ENCODE measurements at regions not wholly inside any gene's neighbourhood (a gene's known extent, or its start where the extent isn't known, plus 50 kb on each side); places are given as distances from the start of the nearest gene placed in this dataset.

DNA sequence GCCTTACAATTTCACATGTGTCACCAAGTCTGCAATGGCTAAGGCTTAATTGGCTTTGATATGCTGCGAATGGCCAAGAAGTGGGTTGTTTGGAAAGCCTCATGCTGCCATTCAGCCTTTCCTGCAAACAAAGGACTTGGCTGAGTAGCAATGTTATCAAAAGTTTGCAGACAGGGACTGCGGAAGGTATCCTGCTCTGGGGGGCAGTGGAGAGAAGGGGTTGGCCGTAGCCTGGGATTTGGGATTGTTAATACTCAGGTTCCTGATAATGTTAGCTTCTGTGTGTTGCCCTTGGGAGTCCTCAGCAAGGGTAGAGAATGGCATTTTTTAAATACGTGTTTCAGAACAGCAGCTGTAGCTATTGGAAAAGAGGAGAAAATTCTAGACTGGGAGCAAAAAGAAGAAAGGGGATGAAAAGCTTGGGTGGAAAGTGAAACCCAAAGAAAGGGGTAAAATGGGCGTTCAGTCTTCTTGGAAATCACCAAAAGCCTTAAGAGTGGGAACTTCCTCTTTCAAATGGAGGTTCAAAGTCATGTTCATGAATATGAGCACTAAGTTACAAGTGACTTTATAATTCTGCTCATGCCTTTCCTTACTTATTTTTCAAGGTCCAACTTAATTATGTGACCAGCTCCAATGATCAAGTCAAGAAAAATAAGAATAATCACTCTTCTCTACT lies 325.1 kb downstream of the RNF144A start:
- Histone ChIP-seq H3K27ac (no peak overlapping the region), H3K36me3 (no peaks in the 10 kb centered on the region), H3K4me3 (no peak overlapping the region), H3K4me1 (no peaks in the 10 kb centered on the region), H3K9me3 (no peaks in the 10 kb centered on the region), H3K27me3 (no peaks in the 10 kb centered on the region)
- intact Hi-C loops (cut with DNase I) = no loop called here
- DNase-seq = no peak
- WGBS, 2 donors = 70 to 84% methylated on average over 5 of the region's 5 CpGs
- no peak for TF ChIP-seq CTCF (IDR thresholded peaks at IDR 0.05)

GRCh38 chr2:7243276-7243675 lies 326.1 kb downstream of the RNF144A start:
- H3K27ac ChIP-seq = no peak overlapping the region
- H3K27me3 ChIP-seq = no peaks in the 10 kb centered on the region
- TF ChIP-seq POLR2A (IDR thresholded peaks at IDR 0.05) = no peak
- H3K4me3 ChIP-seq = no peak overlapping the region
- DNase-seq = no peak
- H3K4me1 ChIP-seq = no peaks in the 10 kb centered on the region
- intact Hi-C loops (cut with DNase I) = no loop called here
- H3K36me3 ChIP-seq = no peaks in the 10 kb centered on the region
- no peaks in the 10 kb centered on the region for H3K9me3 ChIP-seq
- 66 to 73% methylated on average over 4 of the region's 4 CpGs for WGBS, 2 donors

DNA sequence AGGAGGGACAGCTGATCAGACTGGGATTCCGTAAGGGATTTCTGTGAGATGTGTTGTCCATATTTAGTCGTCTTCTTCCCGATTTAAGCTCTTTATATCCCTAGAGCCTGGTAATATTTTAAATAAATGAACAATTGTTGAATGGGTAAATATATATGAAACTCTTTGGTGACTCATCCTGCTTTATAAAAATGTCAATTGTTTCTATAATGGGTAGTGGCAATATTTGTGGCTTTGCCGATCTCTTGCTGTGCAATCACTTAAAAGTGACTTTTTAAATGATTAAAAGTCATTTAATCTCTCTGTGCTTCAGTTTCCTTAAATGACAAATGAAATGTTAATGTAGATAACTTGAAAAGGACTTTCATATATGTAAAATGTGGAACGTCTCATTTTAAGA lies 339.2 kb downstream of the RNF144A start:
- intact Hi-C loops (cut with DNase I) = no loop called here
- 46 to 68% methylated on average over 5 of the region's 5 CpGs for WGBS, 2 donors
- Histone ChIP-seq H3K36me3 (no peaks in the 10 kb centered on the region), H3K27ac (no peak overlapping the region), H3K4me3 (no peak overlapping the region), H3K27me3 (no peaks in the 10 kb centered on the region), H3K4me1 (no peaks in the 10 kb centered on the region), H3K9me3 (no peaks in the 10 kb centered on the region)
- DNase-seq = no peak
- TF ChIP-seq POLR2A (IDR thresholded peaks at IDR 0.05) = no peak
- TF ChIP-seq CTCF (IDR thresholded peaks at IDR 0.05) = no peak

DNA sequence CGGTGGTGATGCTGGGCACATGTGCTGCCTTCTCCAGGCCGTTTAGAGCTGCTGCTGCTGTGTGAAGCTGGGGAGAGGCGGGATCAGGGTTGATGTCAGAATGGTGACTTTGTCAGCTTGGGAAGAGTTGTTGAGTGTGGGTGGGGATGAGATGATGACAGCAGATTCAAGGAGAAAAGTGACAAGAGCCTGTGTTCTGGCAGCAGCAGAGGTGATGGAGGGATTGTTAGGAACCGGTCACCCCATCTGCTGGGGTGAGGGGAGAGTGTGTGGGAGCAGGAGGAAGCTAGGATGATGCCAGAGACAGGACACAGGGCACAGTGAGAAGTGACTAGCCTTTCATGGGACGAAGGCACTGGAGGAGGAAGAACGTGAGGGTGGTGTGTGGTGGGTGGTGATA lies 345.5 kb downstream of the RNF144A start:
- no peak for DNase-seq
- Histone ChIP-seq H3K9me3 (no peaks in the 10 kb centered on the region), H3K4me1 (no peaks in the 10 kb centered on the region), H3K4me3 (no peak overlapping the region), H3K27ac (no peak overlapping the region), H3K27me3 (peaks cover 0 to 10% (median 0%) of the 10 kb centered on the region in 4 donors), H3K36me3 (no peaks in the 10 kb centered on the region)
- intact Hi-C loops (cut with DNase I) = no loop called here
- WGBS, 2 donors = 59 to 65% methylated on average over 6 of the region's 6 CpGs
- no peak for TF ChIP-seq CTCF (IDR thresholded peaks at IDR 0.05)
- TF ChIP-seq POLR2A (IDR thresholded peaks at IDR 0.05) = no peak

DNA sequence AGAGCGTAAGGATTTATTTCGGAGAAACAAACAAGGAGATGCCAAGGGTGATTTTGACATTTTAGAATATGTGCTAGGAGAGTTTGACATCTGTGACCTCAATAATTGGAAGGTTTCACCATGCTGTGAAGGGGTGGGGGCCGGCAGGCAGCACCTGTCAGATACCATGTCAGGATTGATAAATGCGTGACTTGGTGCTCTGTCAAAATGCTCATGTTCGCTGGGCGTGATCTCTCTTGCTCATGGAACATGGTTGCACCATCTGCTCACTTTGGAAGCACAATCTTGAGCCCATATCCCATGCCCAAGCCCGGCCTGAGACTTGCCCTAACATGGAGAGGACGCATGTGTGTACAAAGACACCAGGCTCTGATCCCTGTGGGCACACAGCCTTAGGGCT lies 347.6 kb downstream of the RNF144A start:
- Histone ChIP-seq H3K4me3 (no peak overlapping the region), H3K36me3 (no peaks in the 10 kb centered on the region), H3K4me1 (no peaks in the 10 kb centered on the region), H3K27me3 (peaks cover 0 to 15% (median 0%) of the 10 kb centered on the region in 4 donors), H3K27ac (no peak overlapping the region), H3K9me3 (no peaks in the 10 kb centered on the region)
- intact Hi-C loops (cut with DNase I) = no loop called here
- 72 to 75% methylated on average over 6 to 8 of the region's 8 CpGs for WGBS, 2 donors
- DNase-seq = no peak
- TF ChIP-seq CTCF (IDR thresholded peaks at IDR 0.05) = no peak
- TF ChIP-seq POLR2A (IDR thresholded peaks at IDR 0.05) = no peak

- no peak overlapping the region for H3K4me3 ChIP-seq
- peaks cover 0 to 15% (median 0%) of the 10 kb centered on the region in 4 donors for H3K27me3 ChIP-seq
- no peaks in the 10 kb centered on the region for H3K4me1 ChIP-seq
- WGBS, 2 donors = 59 to 74% methylated on average over 4 to 7 of the region's 8 CpGs
- H3K9me3 ChIP-seq = no peaks in the 10 kb centered on the region
- no peaks in the 10 kb centered on the region for H3K36me3 ChIP-seq
- H3K27ac ChIP-seq = no peak overlapping the region
- no peak for DNase-seq
- intact Hi-C loops (cut with DNase I) = no loop called here
- no peak for TF ChIP-seq POLR2A (IDR thresholded peaks at IDR 0.05)
- TF ChIP-seq CTCF (IDR thresholded peaks at IDR 0.05) = no peak
These were observed 348.1 kb downstream of the RNF144A start for GRCh38 chr2:7265286-7265685.
